ENCODE measurements at regions not wholly inside any gene's neighbourhood (a gene's known extent, or its start where the extent isn't known, plus 50 kb on each side); places are given as distances from the start of the nearest gene placed in this dataset.

- in situ Hi-C loops (cut with HindIII; ENCODE audit: low pct_unique_long_range_greater_than_20kb, low sequenced_read_pairs) = no loop called here
Observed at GRCh38 chr14:44112774-44113460, 394.2 kb downstream of the FSCB start.

GRCh38 chr14:44109036-44109435 lies 398.0 kb downstream of the FSCB start:
- in situ Hi-C loops (cut with HindIII; ENCODE audit: low pct_unique_long_range_greater_than_20kb, low sequenced_read_pairs) = no loop called here
- no peak for DNase-seq (ENCODE audit: low read depth, low spot score)

More at GRCh38 chr14:44112774-44113460, 394.2 kb downstream of the FSCB start:
- no peak for DNase-seq (ENCODE audit: low read depth, low spot score)

DNA sequence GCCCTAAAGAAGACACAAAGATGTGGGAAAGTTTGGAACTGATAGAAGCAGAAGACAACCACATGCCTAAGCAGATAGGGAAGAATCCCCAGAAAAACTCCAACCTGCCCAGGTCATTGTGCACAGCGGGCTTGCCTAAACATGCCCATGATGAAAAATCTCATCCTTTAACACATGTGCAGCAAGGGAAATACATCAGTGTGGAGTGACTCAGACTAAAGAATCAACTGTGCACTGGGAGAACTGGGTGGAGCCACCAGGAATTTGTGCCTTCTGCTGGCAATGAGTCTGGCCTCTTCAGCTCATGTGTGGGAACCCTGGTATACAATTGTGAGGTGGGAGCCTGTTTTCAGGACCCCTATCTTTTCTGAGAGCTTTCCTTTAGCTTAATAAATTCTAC lies 398.5 kb downstream of the FSCB start:
- no peak for DNase-seq (ENCODE audit: low read depth, low spot score)
- in situ Hi-C loops (cut with HindIII; ENCODE audit: low pct_unique_long_range_greater_than_20kb, low sequenced_read_pairs) = no loop called here

DNA sequence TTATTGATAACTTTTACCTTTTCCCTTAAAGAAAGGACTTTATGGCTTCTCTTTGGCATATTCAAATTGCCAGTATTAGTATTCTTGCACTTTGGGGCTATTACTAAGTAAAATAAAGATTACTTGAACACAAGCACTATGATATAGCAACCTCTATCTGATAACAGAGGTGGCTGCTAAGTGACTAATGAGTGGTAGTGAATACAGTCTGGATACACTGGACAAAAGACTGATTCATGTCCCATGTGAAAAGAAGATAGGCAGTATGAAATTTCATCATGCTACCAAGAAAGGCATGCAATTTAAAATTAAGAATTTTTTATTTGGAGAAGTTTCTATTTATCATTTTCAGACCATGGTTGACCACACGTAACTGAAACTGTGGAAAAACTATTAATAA lies 399.9 kb downstream of the FSCB start:
- DNase-seq (ENCODE audit: low read depth, low spot score) = peak; percentile 4
- in situ Hi-C loops (cut with HindIII; ENCODE audit: low pct_unique_long_range_greater_than_20kb, low sequenced_read_pairs) = no loop called here

DNA sequence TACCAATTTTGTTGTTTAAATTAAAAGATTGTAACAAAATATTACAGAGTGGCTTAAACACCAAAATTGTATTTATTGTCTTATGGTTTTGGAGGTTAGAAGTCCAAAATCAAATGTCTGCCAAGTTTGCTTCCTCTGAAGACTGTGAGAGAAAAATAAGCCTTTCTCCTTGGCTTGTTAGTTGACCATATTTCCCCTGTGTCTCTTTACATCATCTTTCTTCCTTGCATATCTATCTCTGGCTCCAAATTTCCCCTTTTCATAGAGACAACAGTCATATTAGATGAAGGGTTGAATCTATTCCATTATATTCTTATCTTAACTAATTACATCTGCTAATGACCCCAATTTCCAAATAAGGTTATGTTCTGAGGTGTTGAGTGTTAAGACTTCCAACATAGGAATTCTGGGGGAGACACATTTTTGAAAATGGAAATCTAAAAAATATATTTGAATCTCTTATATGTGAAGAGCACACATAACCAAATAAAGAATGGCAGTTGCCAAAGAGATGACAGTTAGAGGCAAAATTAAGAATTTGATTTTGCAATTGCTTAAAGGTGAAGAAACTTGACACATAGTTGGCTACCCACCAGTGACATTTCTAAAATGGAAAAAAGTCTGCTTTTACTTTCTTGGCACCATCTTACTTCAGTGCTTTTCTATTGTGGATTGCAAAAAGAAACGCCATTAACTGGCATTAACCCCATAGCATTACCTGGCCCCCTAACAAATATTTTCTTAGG lies 407.2 kb downstream of the FSCB start:
- in situ Hi-C loops (cut with HindIII; ENCODE audit: low pct_unique_long_range_greater_than_20kb, low sequenced_read_pairs) = no loop called here
- no peak for DNase-seq (ENCODE audit: low read depth, low spot score)

- in situ Hi-C loops (cut with HindIII; ENCODE audit: low pct_unique_long_range_greater_than_20kb, low sequenced_read_pairs) = no loop called here
Observed at GRCh38 chr14:44081146-44081545, 425.9 kb downstream of the FSCB start.

GRCh38 chr14:44070046-44070445 lies 437.0 kb downstream of the FSCB start:
- no peak for DNase-seq (ENCODE audit: low read depth, low spot score)
- in situ Hi-C loops (cut with HindIII; ENCODE audit: low pct_unique_long_range_greater_than_20kb, low sequenced_read_pairs) = no loop called here

More at GRCh38 chr14:44081146-44081545, 425.9 kb downstream of the FSCB start:
- DNase-seq (ENCODE audit: low read depth, low spot score) = no peak

DNA sequence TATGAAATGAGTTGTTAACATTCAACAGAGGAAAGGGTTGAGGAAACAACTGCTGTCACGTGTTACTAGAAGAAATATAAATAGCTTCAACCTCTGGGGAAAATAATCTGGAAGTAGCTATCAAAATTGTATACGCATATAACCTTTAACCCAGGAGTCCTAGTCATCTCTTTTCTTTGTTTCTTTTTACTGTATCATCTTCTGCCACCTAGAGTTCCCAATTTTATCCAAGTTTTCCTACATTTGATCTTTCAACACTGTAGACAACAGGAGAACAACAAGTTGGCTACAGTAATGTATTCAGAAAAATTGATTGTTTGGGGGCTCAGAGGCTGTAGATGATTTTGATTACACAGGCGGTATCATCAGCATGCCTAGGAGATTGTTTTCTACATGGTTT lies 453.7 kb downstream of the FSCB start:
- DNase-seq (ENCODE audit: low read depth, low spot score) = no peak
- in situ Hi-C loops (cut with HindIII; ENCODE audit: low pct_unique_long_range_greater_than_20kb, low sequenced_read_pairs) = no loop called here

DNA sequence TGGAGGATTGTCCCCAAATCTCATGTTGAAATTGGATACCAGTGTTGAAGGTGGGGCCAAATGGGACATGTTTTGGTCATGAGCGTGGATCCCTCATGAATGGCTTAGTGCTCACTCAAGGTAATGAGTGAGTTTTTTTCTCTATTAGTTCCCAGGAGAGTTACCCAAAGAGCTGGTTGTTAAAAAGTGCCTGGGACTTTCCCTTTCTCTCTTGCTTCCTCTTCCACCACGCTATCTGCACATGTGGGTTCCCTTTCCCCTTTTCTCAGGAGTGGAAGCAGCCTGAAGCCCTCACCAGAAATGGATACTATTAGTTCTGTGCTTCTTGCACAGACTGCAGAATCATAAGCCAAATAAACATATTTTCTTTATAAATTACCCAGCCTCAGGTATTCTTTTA lies 465.4 kb downstream of the FSCB start:
- in situ Hi-C loops (cut with HindIII; ENCODE audit: low pct_unique_long_range_greater_than_20kb, low sequenced_read_pairs) = no loop called here
- DNase-seq (ENCODE audit: low read depth, low spot score) = no peak

DNA sequence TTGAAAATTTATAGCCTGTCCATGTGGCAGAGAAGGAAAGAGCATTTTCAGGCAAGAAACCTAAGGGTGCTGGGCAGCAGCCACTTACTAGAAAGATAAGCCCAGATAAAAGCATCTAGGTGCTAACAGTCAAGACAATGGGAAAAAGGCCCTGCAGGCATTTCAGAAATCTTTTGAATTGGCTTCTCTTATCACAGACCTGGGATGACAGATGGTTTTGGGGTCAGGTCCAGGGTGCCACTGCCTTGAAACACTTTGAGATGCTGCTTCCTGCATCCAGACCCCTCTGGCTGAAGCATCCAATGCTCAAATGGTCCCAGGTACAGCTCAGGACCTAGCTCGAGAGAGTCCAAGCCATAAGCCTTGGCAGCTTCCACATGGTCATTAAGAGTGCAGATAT lies 466.5 kb downstream of the FSCB start:
- DNase-seq (ENCODE audit: low read depth, low spot score) = no peak
- in situ Hi-C loops (cut with HindIII; ENCODE audit: low pct_unique_long_range_greater_than_20kb, low sequenced_read_pairs) = no loop called here

DNA sequence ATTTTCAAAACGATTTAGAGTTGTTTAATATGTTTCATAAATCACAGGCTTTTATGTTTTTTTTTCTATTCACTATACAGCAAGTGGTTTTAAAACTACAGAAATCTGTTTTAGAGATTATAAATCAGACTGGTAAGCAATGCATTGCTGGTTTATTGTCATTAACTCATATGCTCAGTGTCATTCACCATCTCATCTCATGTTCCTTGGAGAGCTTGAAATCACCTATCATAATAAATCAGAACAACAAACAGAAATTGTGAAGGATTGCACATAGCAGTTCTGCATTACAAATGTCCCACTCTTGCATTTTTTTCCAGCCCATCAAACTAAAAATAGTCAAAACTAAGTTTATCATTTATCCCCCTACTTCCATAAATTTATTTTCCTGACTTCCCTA lies 470.8 kb downstream of the FSCB start:
- in situ Hi-C loops (cut with HindIII; ENCODE audit: low pct_unique_long_range_greater_than_20kb, low sequenced_read_pairs) = no loop called here
- no peak for DNase-seq (ENCODE audit: low read depth, low spot score)

GRCh38 chr14:44035707-44036106 lies 471.4 kb downstream of the FSCB start:
- in situ Hi-C loops (cut with HindIII; ENCODE audit: low pct_unique_long_range_greater_than_20kb, low sequenced_read_pairs) = no loop called here
- no peak for DNase-seq (ENCODE audit: low read depth, low spot score)

- DNase-seq (ENCODE audit: low read depth, low spot score) = peak; percentile 3
- in situ Hi-C loops (cut with HindIII; ENCODE audit: low pct_unique_long_range_greater_than_20kb, low sequenced_read_pairs) = no loop called here
Observed at GRCh38 chr14:44030831-44031383, 476.2 kb downstream of the FSCB start.

GRCh38 chr14:44029933-44030332 lies 477.1 kb downstream of the FSCB start:
- DNase-seq (ENCODE audit: low read depth, low spot score) = peak; percentile 10
- in situ Hi-C loops (cut with HindIII; ENCODE audit: low pct_unique_long_range_greater_than_20kb, low sequenced_read_pairs) = no loop called here

GRCh38 chr14:44027397-44027796 lies 479.7 kb downstream of the FSCB start:
- DNase-seq (ENCODE audit: low read depth, low spot score) = peak; percentile 9
- in situ Hi-C loops (cut with HindIII; ENCODE audit: low pct_unique_long_range_greater_than_20kb, low sequenced_read_pairs) = no loop called here

DNA sequence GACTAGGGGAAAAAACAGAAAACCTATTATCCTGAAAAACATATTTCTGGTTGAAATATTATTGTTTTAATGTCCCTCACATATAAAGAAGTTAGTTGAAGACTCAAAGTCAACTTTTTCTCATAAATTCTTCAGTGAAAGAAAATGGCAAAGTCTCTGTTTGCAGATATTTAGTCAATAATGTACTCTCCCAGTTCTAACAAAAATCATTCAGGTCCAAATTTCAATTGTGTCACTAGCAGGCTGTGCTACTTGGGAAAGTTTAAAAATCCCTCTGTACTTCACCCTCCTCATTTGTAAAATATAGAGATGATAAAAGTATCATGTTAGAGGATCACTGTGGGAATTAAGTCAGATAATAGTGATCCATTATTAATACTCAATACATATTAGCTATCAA lies 496.5 kb downstream of the FSCB start:
- in situ Hi-C loops (cut with HindIII; ENCODE audit: low pct_unique_long_range_greater_than_20kb, low sequenced_read_pairs) = no loop called here
- DNase-seq (ENCODE audit: low read depth, low spot score) = no peak

- in situ Hi-C loops (cut with HindIII; ENCODE audit: low pct_unique_long_range_greater_than_20kb, low sequenced_read_pairs) = no loop called here
- no peak for DNase-seq (ENCODE audit: low read depth, low spot score)
Observed at GRCh38 chr14:44010071-44010470, 497.0 kb downstream of the FSCB start.

DNA sequence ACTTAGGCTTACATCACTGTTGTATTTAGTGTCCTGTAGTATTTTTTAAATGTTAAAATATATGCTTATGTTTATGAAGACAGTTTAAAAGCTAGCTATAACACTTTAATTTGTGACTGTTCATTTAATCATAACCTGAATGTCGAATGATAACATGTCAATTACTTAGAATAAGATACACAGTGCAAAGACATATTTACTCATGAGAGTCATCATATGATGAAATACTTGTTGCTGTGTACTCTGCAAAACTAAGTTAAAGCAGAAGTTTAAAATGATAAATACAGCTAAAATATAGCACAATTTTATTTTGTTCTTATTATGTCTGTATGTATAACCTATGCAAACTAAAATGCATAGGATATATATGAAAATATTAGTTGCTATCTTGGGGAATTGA lies 497.4 kb downstream of the FSCB start:
- DNase-seq (ENCODE audit: low read depth, low spot score) = no peak
- in situ Hi-C loops (cut with HindIII; ENCODE audit: low pct_unique_long_range_greater_than_20kb, low sequenced_read_pairs) = no loop called here

GRCh38 chr14:43988989-43989388 lies 518.1 kb downstream of the FSCB start:
- no peak for DNase-seq (ENCODE audit: low read depth, low spot score)
- in situ Hi-C loops (cut with HindIII; ENCODE audit: low pct_unique_long_range_greater_than_20kb, low sequenced_read_pairs) = no loop called here

Data from SK-MEL-5 (cell line).